Suprapubic skin (tissue), 4 donors: ENCODE measurements at regions not wholly inside any gene's neighbourhood (a gene's known extent, or its start where the extent isn't known, plus 50 kb on each side); places are given as distances from the start of the nearest gene placed in this dataset.

ENCODE experiments used
- CTCF ChIP-seq, 2 donors: fragments of 200-600 bp in 1 of 2; fragments of 450-650 bp in 1 of 2; sonication (generic) in 1 of 2; IDR thresholded peaks; one replicate each; pipeline ENCODE4 v1.5.1; 2016 to 2019; ENCODE audit warnings: antibody characterized with exemption in 2 of 2, mild to moderate bottlenecking in 1 of 2, moderate library complexity in 1 of 2
- EP300 ChIP-seq: sonication (generic); formaldehyde crosslinking; IDR thresholded peaks from one replicate; pipeline ENCODE4 v1.6.1; 2017; ENCODE audit warnings: antibody characterized with exemption
- POLR2A ChIP-seq, 2 donors: fragments of 450-650 bp; IDR thresholded peaks; one replicate each; pipeline ENCODE4 v1.6.1; 2017; ENCODE audit warnings: antibody characterized with exemption in 2 of 2, mild to moderate bottlenecking in 2 of 2, moderate library complexity in 2 of 2
- POLR2AphosphoS5 ChIP-seq, 3 donors: sonication (generic); formaldehyde crosslinking; IDR thresholded peaks; one replicate each; pipeline ENCODE4 v1.6.1; 2017; ENCODE audit warnings: antibody characterized with exemption in 3 of 3

- TF ChIP-seq CTCF (IDR thresholded peaks at IDR 0.05) (no peak), POLR2A (IDR thresholded peaks at IDR 0.05) (no peak), POLR2AphosphoS5 (IDR thresholded peaks at IDR 0.05) (no peak), EP300 (no peak)
Measured at GRCh38 chr4:45668128-45668527, 455.7 kb downstream of the GABRG1 start.
